ENCODE measurements at regions not wholly inside any gene's neighbourhood (a gene's known extent, or its start where the extent isn't known, plus 50 kb on each side); places are given as distances from the start of the nearest gene placed in this dataset.
"Not testable (repeated sequence)": the region's sequence is repeated elsewhere in the genome, so short reads cannot be mapped to it uniquely, and the experiment has no call there.

DNA sequence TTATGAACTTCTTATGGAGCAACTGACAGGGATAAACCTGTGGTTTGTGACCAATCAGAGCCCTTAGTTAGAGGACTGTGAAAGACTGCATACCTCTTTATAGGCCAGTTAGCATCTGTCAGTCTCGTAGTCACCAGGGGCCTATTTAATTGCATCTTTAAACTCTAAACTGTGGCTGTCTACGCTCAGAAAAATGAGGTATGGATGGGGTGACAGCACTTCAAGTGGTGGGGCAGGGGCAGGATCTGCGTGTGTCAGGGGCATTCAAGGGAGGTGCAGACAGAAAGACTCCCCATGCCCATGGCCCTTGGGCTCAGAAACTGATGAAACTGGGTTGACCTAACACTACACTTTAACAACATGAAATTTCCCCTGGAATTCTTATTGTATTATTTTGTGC is 132.6 kb upstream of the TBCA start:
- DNase-seq = no peak

DNA sequence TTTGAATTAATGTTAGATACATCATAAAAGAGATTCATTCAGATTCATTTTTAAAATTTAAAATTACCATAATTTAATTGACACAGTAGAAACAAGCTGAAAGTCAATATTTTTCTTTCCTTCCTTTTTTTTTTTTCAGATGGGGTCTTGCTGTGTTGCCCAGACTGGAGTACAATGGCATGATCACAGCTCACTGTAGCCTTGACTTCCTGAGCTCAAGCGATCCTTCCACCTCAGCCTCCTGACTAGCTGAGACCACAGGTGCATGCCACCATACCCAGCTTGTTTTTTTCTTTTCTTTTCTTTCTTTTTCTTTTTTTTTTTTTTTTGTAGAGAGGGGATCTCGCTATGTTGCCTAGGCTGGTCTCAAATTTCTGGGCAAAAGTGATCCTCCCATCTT is 131.6 kb upstream of the TBCA start:
- no peak for DNase-seq

DNA sequence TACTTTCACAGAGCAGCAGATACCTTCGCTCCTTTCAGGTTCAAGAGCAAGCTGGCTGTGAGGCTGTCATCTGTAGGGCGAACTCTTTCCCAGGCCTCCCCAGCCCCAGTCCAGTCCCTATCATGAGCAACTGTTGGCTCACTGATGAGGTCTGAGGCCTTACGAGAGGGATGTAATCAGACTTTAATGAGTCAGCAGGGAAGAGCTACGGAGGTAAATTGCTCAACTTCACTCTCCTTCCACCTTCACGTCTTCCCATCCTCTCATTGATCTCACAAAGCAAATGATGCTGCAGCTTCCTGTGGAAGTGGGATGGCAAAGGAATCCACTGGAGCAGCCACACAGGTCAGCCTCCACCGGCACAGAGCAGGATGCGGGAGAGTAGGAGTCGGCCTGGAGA is 130.7 kb upstream of the TBCA start:
- no peak for DNase-seq

- DNase-seq = no peak
Observed at GRCh38 chr5:77904362-77904761, 128.2 kb upstream of the TBCA start.

GRCh38 chr5:77900691-77901090 is 124.6 kb upstream of the TBCA start:
- no peak for DNase-seq

GRCh38 chr5:77898385-77898784 is 122.2 kb upstream of the TBCA start:
- no peak for DNase-seq

- no peak for DNase-seq
Observed at GRCh38 chr5:77896338-77896737, 120.2 kb upstream of the TBCA start.

- not testable (repeated sequence) for DNase-seq
Observed at GRCh38 chr5:77894103-77894502, 118.0 kb upstream of the TBCA start.

DNA sequence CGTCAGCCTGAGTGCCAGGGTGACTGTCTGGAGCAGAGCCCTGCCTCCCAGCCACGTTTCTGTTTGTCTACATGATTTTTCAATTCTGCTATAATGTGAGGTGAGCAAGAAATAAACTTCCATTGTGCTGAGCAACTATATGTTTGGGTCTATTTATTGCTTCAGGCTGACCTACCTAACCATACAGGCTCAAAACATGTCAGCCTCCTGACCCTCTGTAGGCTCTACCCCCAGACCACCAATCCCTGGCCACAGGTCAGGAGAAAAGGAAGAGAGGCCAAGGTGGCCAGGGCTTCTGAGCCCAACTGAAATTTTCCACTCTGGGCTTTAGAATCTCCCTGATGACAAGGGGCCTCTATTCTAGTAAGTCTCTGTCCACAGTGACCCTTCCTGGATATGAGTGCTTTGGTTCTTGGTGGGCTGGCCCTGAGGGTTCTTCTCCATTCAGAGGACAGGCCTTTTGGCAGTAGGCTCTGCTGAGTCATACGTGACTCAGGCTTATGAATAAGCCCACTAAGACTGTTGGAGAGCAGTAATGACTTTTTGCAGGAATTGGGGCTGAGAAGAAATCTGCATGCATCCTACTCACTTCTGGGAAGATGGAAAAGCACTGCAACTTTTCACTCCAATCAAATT is 117.2 kb upstream of the TBCA start:
- no peak for DNase-seq

DNA sequence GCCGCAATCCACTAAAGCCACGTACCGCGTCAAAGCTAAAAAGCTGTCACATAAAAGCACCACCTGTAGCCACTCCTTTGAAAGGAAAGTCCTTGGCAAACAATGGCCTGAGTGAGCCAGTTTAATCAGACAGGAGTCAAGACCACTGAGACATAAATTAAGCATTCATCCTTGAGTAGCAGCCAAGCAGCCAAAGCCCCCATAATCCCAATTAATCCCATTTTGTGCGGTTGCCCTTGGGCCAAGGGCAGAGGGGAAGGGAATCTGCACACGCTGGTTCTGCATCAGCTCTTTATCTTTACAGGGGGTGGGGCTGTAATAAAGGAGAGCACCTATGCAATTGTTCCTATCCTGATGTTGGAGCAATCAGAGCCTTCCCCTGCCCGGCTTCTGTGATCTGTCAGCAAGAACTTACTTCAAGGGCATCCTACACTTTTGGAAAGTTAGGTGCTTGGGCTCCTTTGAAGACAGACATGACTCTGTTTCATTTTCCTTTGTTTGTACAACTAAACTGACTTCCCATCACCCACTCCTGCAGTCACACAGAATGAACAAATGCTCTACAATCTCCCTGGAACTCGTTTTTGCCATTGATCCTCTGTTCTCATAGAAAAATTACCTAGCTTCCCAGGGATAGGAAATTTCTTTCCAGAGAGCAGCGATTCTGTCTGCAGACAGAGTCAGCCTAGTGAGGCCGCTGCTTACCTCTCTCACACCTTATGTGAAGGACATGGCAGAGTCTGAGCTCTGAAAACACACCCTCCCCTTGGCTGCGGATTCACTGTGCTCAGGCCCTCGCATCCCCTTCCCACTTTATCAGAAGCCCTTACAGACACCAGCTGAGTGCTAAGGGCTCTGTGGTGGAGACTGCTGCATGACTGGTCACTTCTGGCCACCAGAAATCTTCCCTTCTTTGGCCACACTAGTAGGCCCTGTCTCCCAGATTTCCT is 116.2 kb upstream of the TBCA start:
- DNase-seq = no peak

DNA sequence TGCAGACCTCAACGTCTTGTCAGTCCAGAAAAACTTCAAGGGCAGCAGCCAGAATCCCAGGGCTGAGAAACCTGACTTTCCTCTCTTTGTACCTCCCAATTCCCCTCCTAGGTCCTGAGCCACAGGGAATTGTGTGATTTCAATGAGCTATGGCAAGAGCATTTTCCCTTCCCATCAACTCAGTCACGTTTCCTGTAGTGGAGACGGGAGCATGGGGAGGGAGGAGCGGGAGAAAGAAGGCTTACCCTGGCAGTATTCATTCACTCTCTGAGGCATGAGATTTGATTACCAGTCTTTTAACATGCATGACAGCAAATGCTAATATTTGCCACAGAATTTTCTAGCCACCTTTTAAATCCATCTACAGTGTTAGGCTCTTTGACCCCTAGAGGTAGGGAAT is 109.4 kb upstream of the TBCA start:
- DNase-seq = no peak

DNA sequence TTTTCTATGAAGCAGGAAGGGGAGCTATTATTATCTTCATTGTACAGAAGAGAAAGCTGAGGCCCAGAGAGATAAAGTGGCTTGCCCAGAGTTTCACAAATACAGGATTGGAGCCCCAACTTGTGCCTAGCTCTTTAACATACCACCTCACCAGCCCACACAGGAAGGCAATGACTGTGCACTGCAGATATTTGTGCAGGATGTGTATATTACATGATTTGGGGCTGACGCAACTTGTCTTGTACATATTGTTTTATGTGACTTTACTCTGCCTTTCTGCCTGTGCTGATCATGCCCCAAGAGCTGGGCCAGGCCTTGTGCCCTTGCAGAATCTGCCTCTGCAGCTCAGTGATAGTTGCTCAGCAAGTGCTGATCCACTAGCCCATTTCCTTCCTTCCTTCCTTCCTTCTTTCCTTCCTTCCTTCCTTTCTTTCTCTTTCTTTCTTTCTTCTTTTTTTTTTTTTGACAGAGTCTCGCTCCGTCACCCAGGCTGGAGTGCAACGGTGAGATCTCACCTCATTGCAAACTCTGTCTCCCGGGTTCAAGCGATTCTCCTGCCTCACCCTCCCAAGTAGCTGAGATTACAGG is 106.6 kb upstream of the TBCA start:
- DNase-seq = no peak

DNA sequence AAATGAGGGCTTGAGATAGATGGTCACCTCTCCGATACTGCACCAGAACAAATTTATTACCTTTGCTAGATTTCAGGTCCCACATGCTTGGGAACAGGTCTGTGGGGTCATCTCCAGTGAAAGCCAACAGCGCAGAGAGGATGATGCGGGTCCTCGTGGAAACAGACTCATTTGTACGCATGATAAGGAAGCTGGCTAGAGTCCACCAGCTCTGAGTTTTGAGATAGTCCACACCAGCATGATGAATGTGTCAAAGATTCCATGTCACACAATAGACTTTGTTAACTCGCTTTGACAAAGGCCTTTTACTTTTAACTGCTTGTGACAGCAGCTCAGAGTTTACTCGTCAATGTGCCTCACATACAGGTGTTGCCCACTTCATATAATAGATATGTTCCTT is 105.4 kb upstream of the TBCA start:
- no peak for DNase-seq

DNA sequence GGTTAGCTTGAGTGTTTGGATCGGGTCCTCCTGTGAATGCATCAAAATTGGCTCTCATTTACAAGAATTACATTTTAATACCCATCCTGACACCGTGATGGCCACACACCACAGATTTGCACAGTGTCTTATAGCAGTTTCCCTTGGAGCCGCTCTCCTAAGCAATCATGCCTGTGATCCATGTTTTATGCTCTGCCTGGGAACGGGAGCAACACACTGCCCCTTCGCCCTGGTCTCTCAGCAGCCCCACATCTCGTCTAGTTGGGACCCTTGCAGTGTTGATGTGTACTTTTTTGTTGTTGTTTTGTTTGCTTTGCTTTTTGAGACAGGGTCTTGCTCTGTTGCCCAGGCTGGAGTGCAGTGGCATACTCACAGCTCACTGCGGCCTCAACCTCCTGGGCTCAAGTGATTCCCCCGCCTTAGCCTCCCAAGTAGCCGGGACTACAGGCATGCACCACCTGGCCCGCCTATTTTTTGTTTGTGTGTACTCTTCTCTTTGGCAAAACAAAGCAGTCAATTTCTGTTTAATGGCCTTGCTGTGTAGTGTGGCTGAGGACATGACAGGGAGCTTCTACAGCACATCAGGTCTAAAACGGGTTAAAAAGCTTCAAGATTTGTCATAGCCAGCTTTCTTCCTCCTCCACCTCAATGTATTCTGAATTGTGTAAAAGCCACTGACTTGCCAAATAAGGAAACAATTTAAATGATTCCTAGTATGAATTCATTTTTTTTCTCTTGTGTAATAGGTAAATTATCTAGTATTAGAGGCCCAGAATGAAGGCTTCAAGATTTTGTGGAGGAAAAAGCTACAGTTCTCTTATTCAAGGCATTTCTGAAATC is 101.6 kb upstream of the TBCA start:
- DNase-seq = no peak

DNA sequence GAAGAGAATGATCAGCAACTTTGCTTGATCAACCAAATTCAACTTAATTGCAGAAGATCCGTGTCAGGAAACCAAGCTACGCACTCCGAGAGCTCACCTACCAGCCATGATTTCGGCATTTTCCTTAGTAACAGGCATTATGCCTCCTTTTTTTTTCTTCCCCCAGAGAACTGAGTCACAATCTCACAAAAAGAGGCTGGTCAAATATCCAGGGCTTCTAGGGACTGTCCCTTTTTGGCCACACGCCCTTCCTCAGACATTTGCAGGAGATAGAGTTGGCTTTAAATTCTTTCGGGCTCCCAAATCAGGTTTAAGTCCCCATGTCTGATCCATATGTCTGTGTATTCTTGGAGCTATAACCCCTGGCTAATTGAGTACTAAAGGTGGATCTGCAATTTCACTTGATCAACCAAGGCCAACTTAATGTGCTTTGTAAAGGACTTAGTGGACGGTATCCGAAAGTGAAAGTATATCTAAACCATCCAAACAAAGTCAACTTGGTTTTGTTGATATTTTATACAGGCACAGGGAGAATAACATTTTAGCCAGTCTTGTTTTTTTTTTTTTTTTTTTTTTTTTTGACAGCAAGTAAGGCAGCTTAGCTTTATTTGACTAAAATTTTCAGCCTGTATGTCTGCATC is 100.8 kb upstream of the TBCA start:
- no peak for DNase-seq

- no peak for DNase-seq
Observed at GRCh38 chr5:77876316-77876715, 100.2 kb upstream of the TBCA start.

- DNase-seq = no peak
Observed at GRCh38 chr5:77874691-77875090, 98.6 kb upstream of the TBCA start.

GRCh38 chr5:77873239-77873638 is 97.1 kb upstream of the TBCA start:
- no peak for DNase-seq

GRCh38 chr5:77871946-77872345 is 95.8 kb upstream of the TBCA start:
- DNase-seq = no peak

GRCh38 chr5:77871016-77871415 is 94.9 kb upstream of the TBCA start:
- no peak for DNase-seq

- DNase-seq = no peak
Observed at GRCh38 chr5:77869116-77869798, 93.1 kb upstream of the TBCA start.

DNA sequence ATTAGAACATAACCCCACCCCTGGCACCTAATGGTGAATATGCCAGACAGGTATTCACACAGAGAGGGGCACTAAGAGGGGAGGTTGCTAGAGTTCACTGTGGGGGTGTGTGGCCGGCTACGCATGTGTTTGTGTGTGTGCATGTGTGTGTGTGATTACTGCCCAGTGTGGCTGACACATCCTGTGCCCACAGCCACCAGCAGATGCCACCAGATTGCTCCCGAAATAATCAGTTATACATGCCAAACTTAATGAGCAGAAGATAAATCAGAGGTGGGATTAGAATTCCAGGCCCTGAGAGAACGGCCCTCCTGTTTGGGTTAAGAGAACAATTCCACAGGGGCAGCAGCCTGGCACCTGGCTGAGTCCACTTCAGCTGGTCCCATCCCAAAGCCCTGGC is 91.8 kb upstream of the TBCA start:
- DNase-seq = no peak
